OCI-M1 (cell line): ENCODE measurements at regions not wholly inside any gene's neighbourhood (a gene's known extent, or its start where the extent isn't known, plus 50 kb on each side); places are given as distances from the start of the nearest gene placed in this dataset.
"Not testable (repeated sequence)": the region's sequence is repeated elsewhere in the genome, so short reads cannot be mapped to it uniquely, and the experiment has no call there.

Experiments used
- DNase-seq: peaks from one replicate; lab custom pipeline; 2025; lab: John Stamatoyannopoulos, UW

- no peak for DNase-seq
Measured at GRCh38 chr3:145176907-145177306, 984.1 kb downstream of the PLOD2 start.

GRCh38 chr3:145177828-145178227, 983.2 kb downstream of the PLOD2 start:
- no peak for DNase-seq

GRCh38 chr3:145182196-145182911, 978.6 kb downstream of the PLOD2 start:
- DNase-seq = peak; percentile 56

- DNase-seq = peak; percentile 50
Measured at GRCh38 chr3:145183261-145183660, 977.7 kb downstream of the PLOD2 start.

GRCh38 chr3:145188079-145188770, 972.8 kb downstream of the PLOD2 start:
- DNase-seq = no peak

- DNase-seq = no peak
Measured at GRCh38 chr3:145190138-145190537, 970.8 kb downstream of the PLOD2 start.

- no peak for DNase-seq
Measured at GRCh38 chr3:145190761-145191160, 970.2 kb downstream of the PLOD2 start.

GRCh38 chr3:145191543-145191942, 969.4 kb downstream of the PLOD2 start:
- DNase-seq = no peak

- DNase-seq = no peak
Measured at GRCh38 chr3:145197051-145197820, 963.7 kb downstream of the PLOD2 start.

- no peak for DNase-seq
Measured at GRCh38 chr3:145197821-145198220, 963.2 kb downstream of the PLOD2 start.

- DNase-seq = no peak
Measured at GRCh38 chr3:145209561-145209960, 951.4 kb downstream of the PLOD2 start.

GRCh38 chr3:145219355-145220235, 941.4 kb downstream of the PLOD2 start:
- no peak for DNase-seq

GRCh38 chr3:145224886-145225285, 936.1 kb downstream of the PLOD2 start:
- no peak for DNase-seq

GRCh38 chr3:145243875-145244274, 917.1 kb downstream of the PLOD2 start:
- DNase-seq = no peak

- no peak for DNase-seq
Measured at GRCh38 chr3:145244327-145244726, 916.7 kb downstream of the PLOD2 start.

GRCh38 chr3:145246291-145246690, 914.7 kb downstream of the PLOD2 start:
- DNase-seq = no peak

GRCh38 chr3:145248928-145249327, 912.1 kb downstream of the PLOD2 start:
- no peak for DNase-seq

GRCh38 chr3:145251311-145251710, 909.7 kb downstream of the PLOD2 start:
- DNase-seq = no peak

- not testable (repeated sequence) for DNase-seq
Measured at GRCh38 chr3:145257967-145258366, 903.0 kb downstream of the PLOD2 start.

GRCh38 chr3:145259166-145259880, 901.7 kb downstream of the PLOD2 start:
- no peak for DNase-seq

GRCh38 chr3:145263458-145263857, 897.5 kb downstream of the PLOD2 start:
- DNase-seq = not testable (repeated sequence)
